Endothelial cell of umbilical vein (primary cell): ENCODE measurements at regions not wholly inside any gene's neighbourhood (a gene's known extent, or its start where the extent isn't known, plus 50 kb on each side); places are given as distances from the start of the nearest gene placed in this dataset.

Experiments
- CTCF ChIP-seq, 2 donors: IDR thresholded peaks; 1 replicate in 1 of 2; 2 replicates in 1 of 2; pipeline ENCODE4 v1.5.1; 2011; ENCODE audit warnings: low read length in 2 of 2, mild to moderate bottlenecking in 2 of 2, moderate library complexity in 2 of 2, control low read depth in 1 of 2, inconsistent platforms in 1 of 2, low read depth in 1 of 2; ENCODE audit not compliant: insufficient read depth in 1 of 2; ENCODE audit errors: extremely low read depth in 1 of 2
- EZH2 ChIP-seq: IDR thresholded peaks from 2 replicates; pipeline ENCODE4 v1.6.1; 2012; ENCODE audit warnings: borderline replicate concordance, low read depth, mild to moderate bottlenecking, moderate library complexity, low read length, inconsistent platforms; ENCODE audit not compliant: severe bottlenecking
- POLR2A ChIP-seq: IDR thresholded peaks from 2 replicates; pipeline ENCODE4 v1.6.1; 2012; ENCODE audit warnings: low read depth, mild to moderate bottlenecking, control low read depth, low read length

GRCh38 chr3:106029954-106030626, 161.3 kb upstream of the CBLB start:
- TF ChIP-seq EZH2 (no peak), CTCF (IDR thresholded peaks at IDR 0.05; ENCODE audit: extremely low read depth in 1 of 2, insufficient read depth in 1 of 2, low read depth in 1 of 2, low read length in 2 of 2) (no peak), POLR2A (no peak)
